CD14-positive monocyte (primary cell): ENCODE measurements at regions not wholly inside any gene's neighbourhood (a gene's known extent, or its start where the extent isn't known, plus 50 kb on each side); places are given as distances from the start of the nearest gene placed in this dataset.
A peak's percentile ranks its signal among the peaks of the same experiment; 100 is the strongest.

ENCODE experiments used
- DNase-seq, 3 donors: peaks; one replicate each; pipeline ENCODE4 v3.0.0-alpha.2; 2011 to 2022
- H2AFZ ChIP-seq: 2 replicates; pipeline ENCODE4 v1.6.0; 2012; ENCODE audit warnings: mild to moderate bottlenecking, low read depth, low read length, inconsistent platforms; ENCODE audit not compliant: insufficient read depth, poor library complexity, severe bottlenecking
- H3K27ac ChIP-seq, 2 donors: 1 replicate in 1 of 2; 2 replicates in 1 of 2; pipeline ENCODE4 v1.5.1; 2012 to 2013; ENCODE audit warnings: low read length in 2 of 2, control low read depth in 1 of 2, inconsistent platforms in 1 of 2, low read depth in 1 of 2, mild to moderate bottlenecking in 1 of 2
- H3K27me3 ChIP-seq, 2 donors: one replicate each; pipeline versions ENCODE4 v1.6.0 to v1.6.1; 2011 to 2013; ENCODE audit warnings: low read length in 2 of 2; ENCODE audit not compliant: control insufficient read depth in 2 of 2, insufficient read depth in 2 of 2
- H3K36me3 ChIP-seq, 2 donors: replicated peaks in 1 of 2; 1 replicate in 1 of 2; 2 replicates in 1 of 2; pipeline versions ENCODE4 v1.5.1 to v1.6.1; 2012 to 2013; ENCODE audit warnings: low read length in 2 of 2, control low read depth in 1 of 2, inconsistent platforms in 1 of 2, mild to moderate bottlenecking in 1 of 2; ENCODE audit not compliant: insufficient read depth in 2 of 2, control insufficient read depth in 1 of 2
- H3K4me1 ChIP-seq, 2 donors: 1 replicate in 1 of 2; 2 replicates in 1 of 2; pipeline versions ENCODE4 v1.5.1 to v1.6.1; 2012 to 2013; ENCODE audit warnings: low read length in 2 of 2, control low read depth in 1 of 2, inconsistent platforms in 1 of 2, mild to moderate bottlenecking in 1 of 2, moderate library complexity in 1 of 2; ENCODE audit not compliant: insufficient read depth in 2 of 2, control insufficient read depth in 1 of 2
- H3K4me2 ChIP-seq: replicated peaks from 2 replicates; pipeline ENCODE3; 2012; ENCODE audit warnings: low read length, moderate library complexity, mild to moderate bottlenecking; ENCODE audit not compliant: poor library complexity, severe bottlenecking; ENCODE audit errors: extremely low read depth
- H3K4me3 ChIP-seq, 3 experiments: fragments of 200-600 bp in 1 of 3; sonication (generic) in 1 of 3; replicated peaks in 1 of 3; 1 replicate in 2 of 3; 2 replicates in 1 of 3; pipeline ENCODE4 v1.5.1; 2011 to 2013; ENCODE audit warnings: low read length in 3 of 3, mild to moderate bottlenecking in 3 of 3, control low read depth in 2 of 3, low read depth in 2 of 3, inconsistent platforms in 1 of 3, moderate library complexity in 1 of 3
- H3K79me2 ChIP-seq: 2 replicates; pipeline ENCODE4 v1.6.0; 2012; ENCODE audit warnings: mild to moderate bottlenecking, control low read depth, inconsistent platforms, low read length, moderate library complexity; ENCODE audit not compliant: insufficient read depth
- H3K9ac ChIP-seq: 2 replicates; pipeline ENCODE4 v1.6.0; 2017; ENCODE audit warnings: low read length, mild to moderate bottlenecking; ENCODE audit not compliant: insufficient read depth, poor library complexity, severe bottlenecking
- H3K9me3 ChIP-seq, 2 donors: replicated peaks in 1 of 2; 1 replicate in 1 of 2; 2 replicates in 1 of 2; pipeline versions ENCODE4 v1.5.1 to v1.6.1; 2012 to 2013; ENCODE audit warnings: low read length in 2 of 2, control low read depth in 1 of 2; ENCODE audit not compliant: control insufficient read depth in 1 of 2, insufficient read depth in 1 of 2
- H4K20me1 ChIP-seq: 2 replicates; pipeline ENCODE4 v1.6.0; 2012; ENCODE audit warnings: mild to moderate bottlenecking, low read length, control low read depth, moderate library complexity; ENCODE audit not compliant: insufficient read depth
- H3K27ac Mint-ChIP-seq, 7 donors: one replicate each; pipeline ENCODE4 v1.8.0; 2020; ENCODE audit warnings: mild to moderate bottlenecking in 7 of 7, mixed read lengths in 7 of 7, moderate library complexity in 6 of 7, inconsistent platforms in 2 of 7
- H3K27me3 Mint-ChIP-seq, 3 donors: one replicate each; pipeline ENCODE4 v1.8.0; 2021 to 2022; ENCODE audit warnings: low read depth in 3 of 3, mild to moderate bottlenecking in 3 of 3, mixed read lengths in 3 of 3, moderate library complexity in 3 of 3, inconsistent platforms in 1 of 3
- H3K36me3 Mint-ChIP-seq, 2 donors: one replicate each; pipeline ENCODE4 v1.8.0; 2020; ENCODE audit warnings: mixed read lengths in 2 of 2, inconsistent platforms in 1 of 2, mild to moderate bottlenecking in 1 of 2
- H3K4me1 Mint-ChIP-seq: one replicate; pipeline ENCODE4 v1.8.0; 2020; ENCODE audit warnings: mild to moderate bottlenecking, mixed read lengths
- H3K4me3 Mint-ChIP-seq, 2 donors: one replicate each; pipeline ENCODE4 v1.8.0; 2020; ENCODE audit warnings: mild to moderate bottlenecking in 2 of 2, mixed read lengths in 2 of 2, moderate library complexity in 1 of 2
- H3K9me3 Mint-ChIP-seq, 7 donors: one replicate each; pipeline ENCODE4 v1.8.0; 2020 to 2022; ENCODE audit warnings: mixed read lengths in 7 of 7, mild to moderate bottlenecking in 6 of 7, moderate library complexity in 6 of 7, inconsistent platforms in 2 of 7
- WGBS: methylation state at CpG from one replicate; pipeline ENCODE4 v1.1.5; 2013; ENCODE audit warnings: missing lambda C conversion rate; ENCODE audit not compliant: insufficient coverage; 5-methylcytosine and 5-hydroxymethylcytosine counted together
- intact Hi-C, 2 donors: fragments of 100-400 bp; cut with micrococcal nuclease; formaldehyde crosslinking; loops; one replicate each; pipeline versions ENCODE4 v1.15.0 to v1.15.1; 2023
- TF ChIP-seq, protein P1 (sequence below): fragments of 200-600 bp; IDR thresholded peaks from one replicate; pipeline ENCODE4 v1.8.0; 2022; ENCODE audit warnings: antibody characterized with exemption, mild to moderate bottlenecking

DNA sequence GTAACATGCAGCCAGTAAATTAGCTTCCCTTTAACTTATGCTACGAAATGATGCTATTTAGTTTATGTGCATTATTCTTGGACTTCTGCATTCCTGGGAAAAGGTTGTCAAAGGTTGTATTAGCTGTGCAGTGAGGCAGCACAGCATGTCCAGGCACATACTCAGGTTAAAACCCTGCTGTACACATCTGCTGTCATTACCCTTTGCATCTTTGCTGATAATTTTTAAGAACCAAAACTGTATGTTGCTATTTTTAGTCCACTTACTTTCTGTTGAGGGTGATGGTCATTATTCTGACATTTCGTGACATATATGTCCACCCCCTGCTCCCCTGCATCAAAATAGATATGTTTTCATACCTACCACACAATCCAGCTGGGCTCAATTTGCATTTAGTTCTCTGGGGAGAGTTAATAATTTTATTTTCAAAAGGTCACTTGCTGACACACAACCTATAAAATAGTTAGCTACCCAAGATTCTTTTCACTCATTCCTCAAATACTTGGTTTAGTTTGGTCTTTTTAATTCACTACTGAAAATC lies 142.5 kb upstream of the SPACA1 start:
- peaks cover 26 to 27% of the 10 kb centered on the region in 2 donors for H3K27me3 ChIP-seq
- H3K27ac ChIP-seq: no peak overlapping the region
- H3K4me3 Mint-ChIP-seq: no peak overlapping the region
- H3K79me2 ChIP-seq: no peaks in the 10 kb centered on the region
- H3K4me3 ChIP-seq: no peak overlapping the region
- H3K4me1 ChIP-seq: peaks cover 29 to 31% of the 10 kb centered on the region in 2 donors
- TF ChIP-seq, protein P1, sequence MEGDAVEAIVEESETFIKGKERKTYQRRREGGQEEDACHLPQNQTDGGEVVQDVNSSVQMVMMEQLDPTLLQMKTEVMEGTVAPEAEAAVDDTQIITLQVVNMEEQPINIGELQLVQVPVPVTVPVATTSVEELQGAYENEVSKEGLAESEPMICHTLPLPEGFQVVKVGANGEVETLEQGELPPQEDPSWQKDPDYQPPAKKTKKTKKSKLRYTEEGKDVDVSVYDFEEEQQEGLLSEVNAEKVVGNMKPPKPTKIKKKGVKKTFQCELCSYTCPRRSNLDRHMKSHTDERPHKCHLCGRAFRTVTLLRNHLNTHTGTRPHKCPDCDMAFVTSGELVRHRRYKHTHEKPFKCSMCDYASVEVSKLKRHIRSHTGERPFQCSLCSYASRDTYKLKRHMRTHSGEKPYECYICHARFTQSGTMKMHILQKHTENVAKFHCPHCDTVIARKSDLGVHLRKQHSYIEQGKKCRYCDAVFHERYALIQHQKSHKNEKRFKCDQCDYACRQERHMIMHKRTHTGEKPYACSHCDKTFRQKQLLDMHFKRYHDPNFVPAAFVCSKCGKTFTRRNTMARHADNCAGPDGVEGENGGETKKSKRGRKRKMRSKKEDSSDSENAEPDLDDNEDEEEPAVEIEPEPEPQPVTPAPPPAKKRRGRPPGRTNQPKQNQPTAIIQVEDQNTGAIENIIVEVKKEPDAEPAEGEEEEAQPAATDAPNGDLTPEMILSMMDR: no peak
- no peak overlapping the region for H3K27ac Mint-ChIP-seq
- peaks cover 0 to 4% (median 0%) of the 10 kb centered on the region in 7 donors for H3K9me3 Mint-ChIP-seq
- H3K36me3 ChIP-seq: no peaks in the 10 kb centered on the region
- no CpG with 5 or more reads among the region's 2 CpGs for WGBS
- H3K4me2 ChIP-seq: no peak overlapping the region
- H2AFZ ChIP-seq: no peak overlapping the region
- H3K27me3 Mint-ChIP-seq: peaks cover 19 to 27% (median 23%) of the 10 kb centered on the region in 3 donors
- H3K9me3 ChIP-seq: no peaks in the 10 kb centered on the region
- intact Hi-C loops: no loop called here
- no peaks in the 10 kb centered on the region for H3K36me3 Mint-ChIP-seq
- DNase-seq: no peak
- no peak overlapping the region for H3K9ac ChIP-seq
- no peaks in the 10 kb centered on the region for H4K20me1 ChIP-seq
- peaks cover 33% of the 10 kb centered on the region for H3K4me1 Mint-ChIP-seq

DNA sequence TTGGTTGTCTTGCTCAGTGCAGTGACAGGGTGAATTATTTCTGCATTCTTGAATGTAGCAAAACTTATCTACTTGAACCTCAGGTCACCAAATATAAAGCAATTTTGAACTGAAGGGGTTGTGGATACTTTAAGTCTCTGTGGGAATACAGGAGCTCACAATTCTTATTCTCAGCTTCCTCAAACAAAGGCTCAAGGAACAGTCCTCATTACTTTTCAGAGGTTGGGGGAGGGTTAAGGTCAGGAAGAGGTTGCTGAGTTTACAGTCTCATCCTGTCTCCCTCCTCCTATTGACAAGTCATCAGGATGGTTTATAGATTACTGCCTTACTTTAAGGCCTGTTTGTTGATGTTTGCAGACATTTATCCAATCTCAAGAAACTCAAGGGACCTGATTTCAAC lies 143.6 kb upstream of the SPACA1 start:
- no peaks in the 10 kb centered on the region for H3K9me3 Mint-ChIP-seq
- TF ChIP-seq, protein P1: no peak
- H3K4me3 Mint-ChIP-seq: no peak overlapping the region
- Histone ChIP-seq H3K27me3 (peaks cover 20 to 23% of the 10 kb centered on the region in 2 donors), H3K27ac (peak overlapping the region in 1 of 2 donors; percentile 27), H3K9ac (no peak overlapping the region), H3K4me2 (no peak overlapping the region), H3K4me1 (peaks cover 29 to 31% of the 10 kb centered on the region in 2 donors), H3K4me3 (no peak overlapping the region), H3K9me3 (no peaks in the 10 kb centered on the region), H4K20me1 (no peaks in the 10 kb centered on the region), H2AFZ (no peak overlapping the region), H3K79me2 (no peaks in the 10 kb centered on the region), H3K36me3 (no peaks in the 10 kb centered on the region)
- H3K4me1 Mint-ChIP-seq: peaks cover 34% of the 10 kb centered on the region
- H3K36me3 Mint-ChIP-seq: no peaks in the 10 kb centered on the region
- no peak for DNase-seq
- peaks cover 14 to 19% (median 18%) of the 10 kb centered on the region in 3 donors for H3K27me3 Mint-ChIP-seq
- peak overlapping the region in 3 of 7 donors; percentile 14 to 74 (median 21) for H3K27ac Mint-ChIP-seq
- intact Hi-C loops: no loop called here
